ENCODE measurements at regions not wholly inside any gene's neighbourhood (a gene's known extent, or its start where the extent isn't known, plus 50 kb on each side); places are given as distances from the start of the nearest gene placed in this dataset.
"Not testable (repeated sequence)": the region's sequence is repeated elsewhere in the genome, so short reads cannot be mapped to it uniquely, and the experiment has no call there.

DNA sequence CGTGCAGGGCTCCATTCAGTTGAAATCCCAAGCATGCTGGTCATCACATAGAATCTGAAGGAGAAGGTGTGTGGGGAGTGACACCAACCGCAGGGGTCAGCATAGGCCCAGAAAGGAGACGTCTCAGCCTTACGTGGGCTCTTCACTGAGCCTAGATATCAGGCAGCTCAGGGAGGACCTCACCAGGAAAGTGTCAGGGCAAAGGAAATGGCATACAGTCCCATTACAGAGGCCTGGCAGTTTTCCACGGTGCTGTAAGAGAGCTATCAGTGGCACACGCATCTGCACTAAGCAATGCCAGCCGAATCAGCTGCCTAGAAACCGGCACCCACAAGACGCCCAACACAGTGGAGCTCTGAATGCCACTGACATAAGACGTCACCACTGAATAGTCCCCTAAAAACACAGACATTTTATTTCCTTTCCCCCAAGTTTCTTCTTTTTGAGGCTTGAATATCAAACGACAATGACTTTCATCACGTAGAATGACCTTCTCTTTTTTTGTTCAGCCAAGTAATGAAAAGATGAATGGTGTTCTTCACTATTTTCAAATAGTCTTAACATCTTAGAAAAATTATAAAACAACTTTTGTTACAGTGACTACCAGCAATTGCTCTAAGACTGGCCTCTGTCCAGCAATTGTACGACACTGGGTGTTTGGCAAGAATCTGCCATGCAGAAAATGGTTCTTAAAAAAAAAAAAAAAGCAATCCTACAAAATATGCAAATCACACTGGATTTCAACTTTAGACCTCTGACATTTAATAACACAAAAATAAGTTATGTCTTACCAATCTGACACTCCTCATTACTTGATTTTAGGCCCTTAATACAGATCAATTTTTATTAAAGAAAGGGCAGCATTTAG lies 88.9 kb upstream of the FOXQ1 start:
- Histone ChIP-seq H3K27ac (ENCODE audit: low read length) (no peak overlapping the region), H3K27me3 (ENCODE audit: control insufficient read depth, insufficient read depth, low read length) (no peaks in the 10 kb centered on the region; the same call in 1 of the 2 replicates), H3K9me3 (ENCODE audit: control insufficient read depth, insufficient read depth, low read length) (no peaks in the 10 kb centered on the region), H3K4me3 (ENCODE audit: low read length) (no peak overlapping the region), H3K4me1 (ENCODE audit: control insufficient read depth, insufficient read depth, low read length) (no peaks in the 10 kb centered on the region), H3K36me3 (ENCODE audit: control insufficient read depth, insufficient read depth, low read length) (no peaks in the 10 kb centered on the region)
- no CpG with 5 or more reads among the region's 13 CpGs for WGBS (ENCODE audit: insufficient coverage, insufficient read length)
- no peak for DNase-seq (ENCODE audit: low read depth, low spot score)

DNA sequence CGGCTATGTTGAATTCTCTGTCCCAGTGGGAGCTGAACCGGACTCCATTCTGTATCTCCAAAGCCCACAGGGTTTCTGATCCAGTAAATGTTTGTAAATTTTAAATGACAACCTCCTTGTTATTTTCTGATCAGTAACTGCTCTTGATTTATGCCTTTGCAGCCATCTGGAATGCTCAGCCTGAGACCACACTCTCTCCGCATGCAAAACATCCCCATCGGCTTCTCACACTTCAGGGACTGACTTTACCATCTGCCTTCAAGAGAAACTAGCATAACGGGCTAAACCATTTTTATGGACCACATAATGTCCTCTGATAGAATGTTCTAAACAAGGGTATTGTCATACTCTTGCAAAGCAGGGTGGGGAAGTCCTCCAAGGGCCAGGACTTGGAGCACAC lies 94.5 kb upstream of the FOXQ1 start:
- H3K36me3 ChIP-seq (ENCODE audit: control insufficient read depth, insufficient read depth, low read length) = no peaks in the 10 kb centered on the region
- H3K4me3 ChIP-seq (ENCODE audit: low read length) = no peak overlapping the region
- no peak overlapping the region for H3K27ac ChIP-seq (ENCODE audit: low read length)
- no peaks in the 10 kb centered on the region for H3K9me3 ChIP-seq (ENCODE audit: control insufficient read depth, insufficient read depth, low read length)
- no peaks in the 10 kb centered on the region for H3K4me1 ChIP-seq (ENCODE audit: control insufficient read depth, insufficient read depth, low read length)
- no peak for DNase-seq (ENCODE audit: low read depth, low spot score)
- H3K27me3 ChIP-seq (ENCODE audit: control insufficient read depth, insufficient read depth, low read length) = no peaks in the 10 kb centered on the region
- no CpG with 5 or more reads among the region's 5 CpGs for WGBS (ENCODE audit: insufficient coverage, insufficient read length)

DNA sequence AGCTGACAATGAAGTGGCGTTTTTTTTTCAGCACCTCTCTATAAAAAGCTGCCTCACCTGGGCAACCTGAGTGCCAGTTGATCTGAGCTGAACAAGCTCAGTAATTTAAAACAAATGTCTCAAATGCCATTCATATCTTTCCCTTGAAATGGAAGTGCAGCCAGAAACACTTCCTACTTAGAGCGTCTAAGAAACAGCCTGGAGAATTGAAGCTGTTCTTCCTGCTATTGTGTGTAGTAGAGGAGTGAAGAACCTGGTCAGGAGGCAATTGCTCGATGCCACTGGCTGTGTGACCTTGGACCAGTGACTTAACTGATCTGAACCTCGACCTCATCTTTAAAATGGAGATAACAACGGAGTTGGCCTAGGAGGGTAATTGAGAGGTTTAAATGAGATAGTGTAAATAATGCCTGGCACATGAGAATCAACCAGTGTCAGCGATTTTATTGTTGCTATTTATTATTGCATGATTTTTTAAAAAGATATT lies 95.4 kb upstream of the FOXQ1 start:
- no peak overlapping the region for H3K4me3 ChIP-seq (ENCODE audit: low read length)
- no peak for DNase-seq (ENCODE audit: low read depth, low spot score)
- H3K36me3 ChIP-seq (ENCODE audit: control insufficient read depth, insufficient read depth, low read length) = no peaks in the 10 kb centered on the region
- no peaks in the 10 kb centered on the region for H3K9me3 ChIP-seq (ENCODE audit: control insufficient read depth, insufficient read depth, low read length)
- no peaks in the 10 kb centered on the region for H3K27me3 ChIP-seq (ENCODE audit: control insufficient read depth, insufficient read depth, low read length)
- H3K27ac ChIP-seq (ENCODE audit: low read length) = no peak overlapping the region
- H3K4me1 ChIP-seq (ENCODE audit: control insufficient read depth, insufficient read depth, low read length) = no peaks in the 10 kb centered on the region
- WGBS (ENCODE audit: insufficient coverage, insufficient read length) = no CpG with 5 or more reads among the region's 6 CpGs

DNA sequence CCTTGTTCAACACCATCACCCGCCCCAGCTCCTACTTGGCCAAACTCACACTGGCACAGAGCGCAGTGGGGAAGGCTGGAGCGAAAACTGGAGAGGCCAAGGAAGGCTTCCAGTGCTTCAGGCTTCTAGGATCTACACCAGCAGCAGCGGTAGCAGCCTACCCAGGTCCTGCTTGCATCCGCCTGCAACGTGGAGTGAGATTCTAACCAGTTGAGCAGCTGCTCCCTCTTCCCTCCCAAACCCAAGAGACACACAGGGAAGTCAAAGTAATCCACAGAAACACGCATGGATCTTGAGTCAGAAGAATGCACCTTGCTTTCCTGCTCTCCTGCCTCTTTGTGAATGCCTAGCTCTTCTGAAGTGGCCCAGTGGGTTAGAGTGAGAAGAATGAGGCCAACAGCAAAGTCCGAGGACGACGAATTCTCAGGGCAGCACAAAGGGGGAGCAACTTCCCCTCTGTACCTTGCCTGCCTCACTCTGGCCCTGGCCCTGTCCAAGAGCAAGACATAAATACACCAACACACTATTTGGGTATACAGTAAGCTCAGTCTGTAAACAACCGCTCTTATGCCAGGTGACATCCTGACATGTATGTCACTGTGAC lies 95.9 kb upstream of the FOXQ1 start:
- H3K27me3 ChIP-seq (ENCODE audit: control insufficient read depth, insufficient read depth, low read length) = no peaks in the 10 kb centered on the region
- no peaks in the 10 kb centered on the region for H3K36me3 ChIP-seq (ENCODE audit: control insufficient read depth, insufficient read depth, low read length)
- DNase-seq (ENCODE audit: low read depth, low spot score) = no peak
- H3K27ac ChIP-seq (ENCODE audit: low read length) = no peak overlapping the region
- H3K4me1 ChIP-seq (ENCODE audit: control insufficient read depth, insufficient read depth, low read length) = no peaks in the 10 kb centered on the region
- WGBS (ENCODE audit: insufficient coverage, insufficient read length) = no CpG with 5 or more reads among the region's 11 CpGs
- no peak overlapping the region for H3K4me3 ChIP-seq (ENCODE audit: low read length)
- no peaks in the 10 kb centered on the region for H3K9me3 ChIP-seq (ENCODE audit: control insufficient read depth, insufficient read depth, low read length)

DNA sequence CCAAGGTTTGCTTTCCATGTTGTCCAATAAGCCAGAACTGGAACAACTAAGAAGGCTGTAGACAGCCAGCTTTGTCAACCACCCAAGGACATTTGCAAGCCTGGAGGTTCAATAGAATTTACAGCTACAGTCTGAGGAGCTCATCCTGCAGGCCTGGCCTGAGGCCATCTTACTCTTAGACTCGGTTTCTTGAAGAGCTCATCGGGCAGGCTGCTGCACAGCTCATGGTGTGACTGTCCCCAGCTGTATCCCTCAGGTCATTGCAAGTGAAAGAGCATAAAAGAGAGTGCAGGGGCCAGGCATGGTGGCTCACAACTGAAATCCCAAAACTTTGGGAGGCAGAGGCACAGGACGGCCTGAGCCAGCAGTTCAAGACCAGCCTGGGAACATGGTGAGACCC lies 96.9 kb upstream of the FOXQ1 start:
- H3K4me1 ChIP-seq (ENCODE audit: control insufficient read depth, insufficient read depth, low read length) = no peaks in the 10 kb centered on the region
- no peaks in the 10 kb centered on the region for H3K36me3 ChIP-seq (ENCODE audit: control insufficient read depth, insufficient read depth, low read length)
- H3K27me3 ChIP-seq (ENCODE audit: control insufficient read depth, insufficient read depth, low read length) = no peaks in the 10 kb centered on the region
- WGBS (ENCODE audit: insufficient coverage, insufficient read length) = no CpG with 5 or more reads among the region's 3 CpGs
- DNase-seq (ENCODE audit: low read depth, low spot score) = no peak
- no peaks in the 10 kb centered on the region for H3K9me3 ChIP-seq (ENCODE audit: control insufficient read depth, insufficient read depth, low read length)
- no peak overlapping the region for H3K4me3 ChIP-seq (ENCODE audit: low read length)
- H3K27ac ChIP-seq (ENCODE audit: low read length) = no peak overlapping the region

DNA sequence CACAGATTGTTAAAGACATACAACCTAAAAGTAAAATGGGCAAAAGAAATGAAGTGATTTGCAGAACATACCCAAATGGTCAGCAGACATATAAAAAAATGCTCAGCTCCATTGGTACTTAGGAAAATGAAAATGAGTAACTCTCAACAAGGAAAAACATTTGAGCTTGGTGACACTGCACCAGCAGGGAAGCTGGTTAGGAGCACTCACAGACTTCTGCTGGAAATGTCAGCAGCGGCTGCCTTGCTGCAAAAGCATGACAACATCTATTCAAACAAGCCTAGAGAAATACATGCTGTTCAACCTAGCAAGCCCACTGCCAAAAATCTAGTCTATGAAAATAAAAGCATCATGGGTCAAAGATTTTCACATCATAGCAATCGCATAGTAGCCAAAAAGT lies 99.0 kb upstream of the FOXQ1 start:
- Histone ChIP-seq H3K4me3 (ENCODE audit: low read length) (no peak overlapping the region), H3K9me3 (ENCODE audit: control insufficient read depth, insufficient read depth, low read length) (no peaks in the 10 kb centered on the region), H3K4me1 (ENCODE audit: control insufficient read depth, insufficient read depth, low read length) (no peaks in the 10 kb centered on the region), H3K27me3 (ENCODE audit: control insufficient read depth, insufficient read depth, low read length) (no peaks in the 10 kb centered on the region), H3K27ac (ENCODE audit: low read length) (no peak overlapping the region), H3K36me3 (ENCODE audit: control insufficient read depth, insufficient read depth, low read length) (no peaks in the 10 kb centered on the region)
- no CpG with 5 or more reads among the region's 2 CpGs for WGBS (ENCODE audit: insufficient coverage, insufficient read length)
- DNase-seq (ENCODE audit: low read depth, low spot score) = no peak

DNA sequence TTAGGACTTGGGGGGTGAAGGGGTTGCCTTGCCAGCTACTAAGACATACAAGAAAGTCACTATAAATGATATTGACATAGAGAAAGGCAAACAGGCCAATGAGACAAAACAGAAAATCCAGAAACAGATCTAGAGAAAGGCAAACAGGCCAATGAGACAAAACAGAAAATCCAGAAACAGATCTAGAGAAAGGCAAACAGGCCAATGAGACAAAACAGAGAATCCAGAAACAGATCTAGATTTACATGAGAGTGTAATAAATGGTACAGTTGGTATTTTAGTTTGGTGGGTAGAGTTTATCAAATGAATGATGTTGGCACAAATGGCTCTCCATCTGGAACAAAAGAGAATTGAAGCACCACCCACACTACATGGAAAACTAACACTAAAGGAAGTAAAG lies 99.8 kb upstream of the FOXQ1 start:
- H3K27ac ChIP-seq (ENCODE audit: low read length); H3K27me3 ChIP-seq (ENCODE audit: control insufficient read depth, insufficient read depth, low read length); DNase-seq (ENCODE audit: low read depth, low spot score); H3K36me3 ChIP-seq (ENCODE audit: control insufficient read depth, insufficient read depth, low read length); H3K4me3 ChIP-seq (ENCODE audit: low read length); H3K4me1 ChIP-seq (ENCODE audit: control insufficient read depth, insufficient read depth, low read length); H3K9me3 ChIP-seq (ENCODE audit: control insufficient read depth, insufficient read depth, low read length): not testable (repeated sequence)

DNA sequence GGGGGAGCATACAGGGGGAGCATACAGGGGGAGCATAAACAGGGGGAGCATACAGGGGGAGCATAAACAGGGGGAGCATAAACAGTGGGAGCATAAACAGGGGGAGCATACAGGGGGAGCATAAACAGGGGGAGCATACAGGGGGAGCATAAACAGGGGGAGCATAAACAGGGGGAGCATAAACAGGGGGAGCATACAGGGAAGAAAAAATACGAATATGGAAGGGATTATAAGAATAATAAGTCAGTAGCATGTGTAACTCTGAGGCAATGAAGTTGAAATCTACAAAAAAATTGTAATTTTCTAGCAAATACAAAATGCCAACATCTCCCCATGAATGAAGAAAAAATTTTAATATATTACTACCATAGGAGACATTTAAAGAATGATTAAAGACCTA lies 101.3 kb upstream of the FOXQ1 start:
- H3K27ac ChIP-seq (ENCODE audit: low read length) = not testable (repeated sequence)

DNA sequence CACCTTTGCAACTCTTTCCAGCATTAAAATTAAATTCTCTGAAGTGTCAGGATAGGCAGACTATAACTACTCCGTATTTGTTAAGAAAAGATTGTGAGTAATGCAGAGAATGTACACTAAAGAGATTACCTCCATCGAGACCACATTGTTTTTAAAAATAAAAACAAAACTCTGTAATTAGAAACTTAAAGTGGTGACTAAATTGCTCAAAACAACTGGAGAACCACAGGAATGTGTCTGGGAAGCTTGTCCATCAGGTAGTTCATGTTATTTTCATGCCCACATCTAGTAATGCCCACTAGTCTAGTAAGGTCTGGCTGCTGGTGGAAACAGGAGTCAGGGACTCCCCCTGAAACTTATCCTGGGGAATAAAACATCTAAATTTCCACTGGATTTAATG lies 103.0 kb upstream of the FOXQ1 start:
- no peaks in the 10 kb centered on the region for H3K9me3 ChIP-seq (ENCODE audit: control insufficient read depth, insufficient read depth, low read length)
- H3K36me3 ChIP-seq (ENCODE audit: control insufficient read depth, insufficient read depth, low read length) = no peaks in the 10 kb centered on the region
- DNase-seq (ENCODE audit: low read depth, low spot score) = no peak
- H3K4me1 ChIP-seq (ENCODE audit: control insufficient read depth, insufficient read depth, low read length) = no peaks in the 10 kb centered on the region
- no peak overlapping the region for H3K27ac ChIP-seq (ENCODE audit: low read length)
- WGBS (ENCODE audit: insufficient coverage, insufficient read length) = no CpG with 5 or more reads among the region's 2 CpGs
- H3K27me3 ChIP-seq (ENCODE audit: control insufficient read depth, insufficient read depth, low read length) = no peaks in the 10 kb centered on the region
- H3K4me3 ChIP-seq (ENCODE audit: low read length) = no peak overlapping the region

More for the DNA sequence above, 101.3 kb upstream of the FOXQ1 start:
- not testable (repeated sequence) for H3K4me1 ChIP-seq (ENCODE audit: control insufficient read depth, insufficient read depth, low read length); H3K9me3 ChIP-seq (ENCODE audit: control insufficient read depth, insufficient read depth, low read length); H3K36me3 ChIP-seq (ENCODE audit: control insufficient read depth, insufficient read depth, low read length); H3K4me3 ChIP-seq (ENCODE audit: low read length); DNase-seq (ENCODE audit: low read depth, low spot score); H3K27me3 ChIP-seq (ENCODE audit: control insufficient read depth, insufficient read depth, low read length)
- WGBS (ENCODE audit: insufficient coverage, insufficient read length) = no CpG with 5 or more reads among the region's 1 CpG

DNA sequence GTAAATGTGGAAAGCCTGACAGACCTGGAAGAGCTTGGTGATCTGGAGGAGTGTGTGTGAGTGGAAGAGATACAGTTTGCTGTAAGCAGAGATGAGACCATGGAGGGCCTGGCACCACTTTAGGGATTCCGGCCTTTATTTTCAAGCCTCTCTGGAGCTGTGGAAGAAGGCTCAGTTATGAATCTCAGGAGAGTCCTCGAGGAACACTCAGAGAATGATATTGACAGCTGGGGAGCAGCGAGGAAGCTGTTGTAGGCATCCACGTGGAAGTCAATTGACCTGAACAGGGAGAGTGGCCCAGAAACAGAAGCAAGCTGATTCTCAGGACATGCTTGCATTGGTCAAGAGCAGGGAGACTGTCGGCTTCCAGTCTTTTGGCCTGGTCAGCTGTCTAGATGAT lies 108.4 kb upstream of the FOXQ1 start:
- Histone ChIP-seq H3K9me3 (ENCODE audit: control insufficient read depth, insufficient read depth, low read length) (no peaks in the 10 kb centered on the region), H3K27me3 (ENCODE audit: control insufficient read depth, insufficient read depth, low read length) (no peaks in the 10 kb centered on the region), H3K36me3 (ENCODE audit: control insufficient read depth, insufficient read depth, low read length) (no peaks in the 10 kb centered on the region), H3K4me3 (ENCODE audit: low read length) (no peak overlapping the region), H3K27ac (ENCODE audit: low read length) (no peak overlapping the region), H3K4me1 (ENCODE audit: control insufficient read depth, insufficient read depth, low read length) (no peaks in the 10 kb centered on the region)
- WGBS (ENCODE audit: insufficient coverage, insufficient read length) = no CpG with 5 or more reads among the region's 5 CpGs
- DNase-seq (ENCODE audit: low read depth, low spot score) = no peak

DNA sequence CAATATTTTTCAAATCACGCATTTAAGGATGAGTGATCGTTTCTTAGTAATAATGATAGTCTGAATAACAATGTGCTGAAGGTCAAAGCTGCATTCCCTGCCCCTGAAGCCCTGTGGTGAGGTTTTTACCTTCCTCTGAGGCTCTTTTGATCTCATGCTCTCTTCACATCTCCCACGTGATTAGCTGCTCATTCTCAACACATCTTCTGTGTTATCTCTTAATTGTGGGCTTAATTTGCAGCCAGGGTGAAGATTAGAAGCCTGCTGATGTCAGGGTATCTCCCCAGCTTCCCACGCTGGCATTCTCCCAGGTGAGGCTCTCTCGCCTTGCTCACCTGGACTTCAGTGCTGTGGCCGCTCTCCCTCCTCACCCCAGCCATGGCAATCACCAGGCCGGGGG lies 109.7 kb upstream of the FOXQ1 start:
- Histone ChIP-seq H3K27me3 (ENCODE audit: control insufficient read depth, insufficient read depth, low read length) (no peaks in the 10 kb centered on the region), H3K4me1 (ENCODE audit: control insufficient read depth, insufficient read depth, low read length) (peaks cover 2% of the 10 kb centered on the region; the same call in 1 of the 2 replicates), H3K36me3 (ENCODE audit: control insufficient read depth, insufficient read depth, low read length) (no peaks in the 10 kb centered on the region), H3K9me3 (ENCODE audit: control insufficient read depth, insufficient read depth, low read length) (no peaks in the 10 kb centered on the region), H3K27ac (ENCODE audit: low read length) (no peak overlapping the region), H3K4me3 (ENCODE audit: low read length) (no peak overlapping the region)
- no CpG with 5 or more reads among the region's 7 CpGs for WGBS (ENCODE audit: insufficient coverage, insufficient read length)
- no peak for DNase-seq (ENCODE audit: low read depth, low spot score)
